ENCODE measurements at regions not wholly inside any gene's neighbourhood (a gene's known extent, or its start where the extent isn't known, plus 50 kb on each side); places are given as distances from the start of the nearest gene placed in this dataset.

DNA sequence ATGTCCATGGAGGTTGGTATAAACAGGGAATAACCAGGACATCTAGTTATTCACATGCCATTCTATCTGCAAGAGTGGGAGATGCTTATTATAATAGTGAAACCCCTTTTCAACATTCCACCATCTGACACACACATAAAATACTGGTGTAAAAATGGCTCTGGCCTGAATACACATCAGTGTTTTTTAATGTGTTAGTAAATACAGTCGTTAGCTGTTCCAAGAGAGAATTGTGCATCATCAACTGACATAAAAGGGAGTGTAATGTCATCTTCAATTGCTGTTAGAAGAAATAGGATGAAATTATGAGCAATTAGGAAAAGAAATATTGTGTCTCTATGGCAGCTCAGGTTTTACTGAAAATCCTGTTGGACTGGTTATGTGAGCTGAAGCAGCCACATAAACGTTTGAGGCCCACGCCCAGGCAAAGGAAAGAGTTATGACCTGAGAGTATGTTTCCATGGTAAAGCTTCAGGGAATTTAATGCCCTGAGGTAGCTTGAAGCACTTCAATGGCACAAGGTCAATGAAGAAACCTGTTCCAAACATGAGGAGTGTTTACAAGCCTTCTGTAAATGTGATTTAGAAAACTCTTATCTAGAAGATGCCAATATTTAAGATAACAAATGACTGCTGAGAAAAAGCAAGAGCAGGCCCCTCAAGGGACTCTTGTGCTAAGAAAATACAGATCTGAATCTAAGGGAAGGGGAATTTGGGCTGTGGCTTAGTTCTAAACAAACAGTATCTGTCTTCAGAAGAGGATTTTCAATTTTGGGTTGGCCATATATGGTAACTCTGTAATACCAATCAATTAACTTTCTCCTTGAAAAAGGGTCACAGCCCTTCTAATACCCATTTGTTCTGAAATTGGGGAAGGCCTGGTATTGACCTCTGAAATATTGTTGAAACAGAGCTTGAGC is 384.3 kb downstream of the SEC16B start:
- no peak for DNase-seq (ENCODE audit: low read depth)

DNA sequence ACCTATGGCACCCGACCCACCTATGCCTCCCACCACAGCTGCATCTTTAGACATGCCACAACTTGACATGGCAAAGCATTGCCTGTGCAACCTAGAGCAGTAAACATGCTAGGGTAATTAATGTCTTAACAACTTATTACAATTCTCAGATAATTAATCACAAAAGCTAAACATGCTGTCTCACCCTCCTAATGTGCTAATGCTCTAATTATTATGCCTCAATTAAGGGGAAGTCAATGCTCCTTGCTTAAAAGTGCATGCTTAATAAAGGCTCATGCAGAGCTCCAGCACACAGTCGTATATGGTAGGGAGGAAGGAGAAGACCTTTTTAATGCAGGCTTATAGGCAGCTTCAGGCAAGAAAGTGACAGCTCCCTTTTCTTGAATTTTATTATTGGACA is 396.0 kb downstream of the SEC16B start:
- DNase-seq (ENCODE audit: low read depth), result no peak

DNA sequence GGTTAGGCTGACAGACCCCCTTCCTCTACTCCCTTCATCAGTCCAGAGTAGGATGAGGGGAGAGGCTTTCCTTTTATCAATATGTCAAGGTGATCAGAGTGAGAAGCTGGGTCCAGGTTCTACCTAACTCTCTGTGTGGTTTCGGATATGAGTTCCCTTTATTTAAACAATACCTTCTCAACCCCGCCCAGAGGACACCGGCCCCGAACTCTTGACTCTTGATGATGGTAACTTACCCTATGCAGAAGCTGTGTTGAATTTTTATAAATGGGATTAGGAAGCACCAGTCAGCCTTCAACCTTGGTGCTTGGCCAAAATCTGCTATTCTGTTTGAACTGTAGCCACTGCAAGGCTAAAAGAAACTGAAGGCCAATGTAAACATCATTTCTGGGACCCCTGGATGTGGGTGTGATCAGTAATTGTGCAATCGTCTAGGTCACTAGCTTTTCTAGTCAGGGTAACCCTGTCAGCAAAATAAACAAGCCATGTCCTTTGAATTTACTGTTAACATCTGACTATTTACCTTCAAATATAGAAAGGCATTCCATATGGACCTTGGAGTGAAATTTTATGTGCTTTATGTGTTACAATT is 398.3 kb downstream of the SEC16B start:
- DNase-seq (ENCODE audit: low read depth), result no peak

DNA sequence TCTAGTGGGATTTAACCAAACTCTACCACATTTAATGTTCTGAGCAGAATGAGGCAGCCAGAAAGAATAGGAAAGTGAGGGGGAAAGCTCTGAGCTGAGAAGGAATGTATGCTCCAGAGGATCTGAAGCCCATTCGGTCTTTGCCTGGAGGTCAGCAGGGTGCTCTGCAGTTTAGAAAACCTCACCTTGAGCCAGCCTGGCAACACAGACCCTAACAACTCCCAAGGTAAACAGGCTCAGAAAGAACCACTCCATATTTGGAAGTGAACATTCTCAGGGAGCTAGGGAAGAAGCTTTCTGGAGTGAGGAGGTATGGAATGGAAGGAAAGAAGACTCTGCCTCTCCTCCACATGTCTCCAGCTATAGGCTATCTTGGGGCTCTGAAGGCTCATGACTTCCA is 398.8 kb downstream of the SEC16B start:
- no peak for DNase-seq (ENCODE audit: low read depth)

DNA sequence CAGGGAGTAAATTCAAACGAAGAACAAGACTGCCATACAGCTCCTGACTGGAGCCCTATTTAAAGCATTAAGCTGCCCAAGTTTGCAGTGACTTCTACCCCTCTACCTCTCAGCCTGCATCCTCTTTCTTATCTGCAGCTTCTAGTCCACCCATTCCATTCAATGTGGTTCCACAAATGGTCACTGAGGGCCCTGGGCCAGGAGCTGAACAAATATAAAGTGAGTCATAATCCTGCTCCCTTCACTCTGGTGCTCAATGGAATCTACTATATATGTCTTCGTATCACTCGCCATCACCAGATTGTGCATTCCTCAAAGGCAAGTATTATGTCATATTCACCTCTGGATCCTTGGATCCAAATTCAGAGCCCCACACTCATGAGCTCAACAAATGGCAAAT is 398.7 kb downstream of the BRINP2 start:
- no peak for DNase-seq (ENCODE audit: low read depth)

DNA sequence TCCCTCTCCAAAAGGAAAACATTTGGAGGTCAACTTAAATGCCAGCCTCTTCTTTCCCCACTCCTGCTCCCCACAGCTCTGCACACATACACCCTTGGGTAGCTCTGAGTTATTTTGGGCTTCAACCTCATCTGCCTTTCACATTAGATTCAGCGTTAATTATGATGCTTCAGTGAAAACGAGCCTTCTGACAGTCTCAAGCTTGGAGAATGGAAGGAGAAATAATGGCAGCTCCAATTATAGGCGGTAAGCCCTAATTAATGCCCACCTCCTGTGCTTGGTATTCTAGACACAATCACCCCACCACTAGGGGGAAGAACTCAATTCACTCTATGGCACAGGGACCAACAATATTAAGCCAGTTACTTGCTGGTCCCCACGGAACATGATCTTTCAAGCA is 397.9 kb downstream of the BRINP2 start:
- DNase-seq (ENCODE audit: low read depth), result no peak

DNA sequence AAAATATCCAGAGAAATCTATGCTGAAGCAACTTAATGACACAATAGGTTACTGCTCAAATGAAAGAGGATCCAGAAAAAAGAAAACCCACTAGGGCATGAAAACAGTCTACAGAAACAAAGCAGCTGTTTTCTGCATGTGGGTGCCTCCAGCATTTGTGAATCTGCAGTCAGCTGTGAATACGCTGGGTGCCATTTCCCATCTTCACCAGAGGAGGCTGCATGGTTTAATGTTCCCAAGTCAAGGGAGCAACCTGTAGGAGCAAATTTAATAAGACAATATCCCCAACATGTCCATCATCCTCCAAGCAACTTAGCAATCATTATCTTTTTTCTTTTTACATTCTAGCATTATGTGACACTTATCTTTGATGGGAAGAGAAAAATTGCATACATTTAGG is 396.6 kb downstream of the BRINP2 start:
- no peak for DNase-seq (ENCODE audit: low read depth)

DNA sequence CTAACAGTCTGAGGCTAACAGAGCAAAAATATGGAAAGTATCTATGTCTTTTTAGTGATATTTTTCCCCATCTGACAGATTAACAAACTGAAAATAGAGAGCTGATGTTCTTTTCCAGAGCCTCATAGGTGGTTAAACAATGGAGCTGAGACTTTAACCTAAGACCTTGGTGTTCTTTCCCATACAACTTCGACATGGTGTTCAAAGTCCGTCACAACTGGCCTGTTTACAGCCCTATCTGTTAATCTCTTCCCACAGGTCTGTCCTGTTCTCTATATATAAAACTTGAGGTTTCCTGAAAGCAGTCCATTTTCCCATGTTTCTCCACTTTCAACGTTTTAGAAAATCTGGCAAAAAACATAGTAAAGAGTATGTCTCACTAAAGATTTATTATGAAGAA is 395.7 kb downstream of the BRINP2 start:
- DNase-seq (ENCODE audit: low read depth), result no peak

DNA sequence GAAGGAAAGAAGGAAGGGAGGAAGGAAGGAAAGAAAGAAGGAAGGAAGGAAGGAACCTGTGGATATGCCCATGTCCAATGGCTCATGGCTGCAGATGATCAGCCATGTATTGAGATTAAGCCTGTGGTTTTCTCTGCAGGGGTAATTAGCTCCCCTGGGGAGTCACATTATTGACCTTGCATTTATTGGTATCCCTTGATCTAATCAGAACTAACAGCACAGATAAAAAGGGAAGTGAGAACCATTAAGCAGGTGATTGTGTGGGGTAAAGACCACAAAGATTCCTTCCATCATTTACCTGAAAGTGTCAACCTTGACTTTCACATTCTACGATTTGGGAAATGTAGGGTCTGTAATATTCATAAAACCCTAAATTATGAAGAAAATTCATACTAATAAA is 390.7 kb downstream of the BRINP2 start:
- no peak for DNase-seq (ENCODE audit: low read depth)

DNA sequence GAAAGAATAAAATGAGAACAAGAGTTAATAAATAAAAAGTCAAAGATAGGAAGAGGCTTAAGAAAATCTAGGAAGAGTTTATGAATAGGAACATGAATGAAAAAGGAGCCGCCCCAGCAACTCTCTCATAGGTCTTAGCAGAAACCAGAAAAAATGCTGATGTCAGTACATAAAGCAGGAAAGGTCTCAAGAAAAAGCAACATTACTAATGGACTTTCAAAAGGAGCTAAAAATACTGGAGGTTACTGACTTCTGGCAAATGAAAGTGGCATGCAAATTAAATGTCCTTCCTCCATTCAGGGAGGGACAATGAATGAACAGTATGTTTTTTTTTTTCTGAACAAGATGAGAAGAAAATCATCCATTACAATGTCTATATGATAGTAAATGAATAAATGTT is 387.6 kb downstream of the BRINP2 start:
- no peak for DNase-seq (ENCODE audit: low read depth)

DNA sequence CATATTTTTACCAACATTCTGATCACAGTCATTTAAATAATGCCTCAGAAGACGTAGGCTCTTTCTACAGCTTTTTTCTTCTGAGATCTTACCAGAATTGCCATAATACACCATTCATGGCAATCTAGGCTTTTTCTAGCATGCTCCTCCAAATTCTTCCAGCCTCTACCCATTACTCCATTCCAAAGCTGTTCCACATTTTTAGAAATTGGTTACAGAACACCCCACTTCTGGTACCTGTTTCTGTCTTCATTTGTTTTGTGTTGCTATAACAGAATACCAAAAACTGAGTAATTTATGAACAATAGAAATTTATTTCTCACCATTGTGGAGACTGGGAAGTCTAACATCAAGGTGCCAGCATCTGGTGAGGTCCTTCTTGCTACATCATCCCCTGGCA is 385.4 kb downstream of the BRINP2 start:
- no peak for DNase-seq (ENCODE audit: low read depth)

DNA sequence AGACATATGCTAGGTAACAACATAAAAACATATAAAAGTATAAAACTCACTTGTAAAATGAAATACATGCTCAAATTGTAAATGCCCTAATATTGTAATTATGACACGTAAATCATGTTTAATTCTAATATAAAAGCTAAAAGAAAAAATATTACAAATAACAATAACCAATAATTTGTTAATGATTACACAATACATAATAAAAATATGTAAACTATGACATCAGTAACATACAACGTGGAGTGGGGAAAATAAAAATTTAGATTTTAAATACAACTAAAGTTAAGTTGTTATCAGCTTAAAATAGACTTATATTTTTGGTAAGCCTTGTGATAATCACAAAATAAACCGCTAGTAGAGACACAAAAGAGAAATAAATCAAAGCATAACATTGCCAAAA is 376.4 kb downstream of the BRINP2 start:
- DNase-seq (ENCODE audit: low read depth), result no peak

DNA sequence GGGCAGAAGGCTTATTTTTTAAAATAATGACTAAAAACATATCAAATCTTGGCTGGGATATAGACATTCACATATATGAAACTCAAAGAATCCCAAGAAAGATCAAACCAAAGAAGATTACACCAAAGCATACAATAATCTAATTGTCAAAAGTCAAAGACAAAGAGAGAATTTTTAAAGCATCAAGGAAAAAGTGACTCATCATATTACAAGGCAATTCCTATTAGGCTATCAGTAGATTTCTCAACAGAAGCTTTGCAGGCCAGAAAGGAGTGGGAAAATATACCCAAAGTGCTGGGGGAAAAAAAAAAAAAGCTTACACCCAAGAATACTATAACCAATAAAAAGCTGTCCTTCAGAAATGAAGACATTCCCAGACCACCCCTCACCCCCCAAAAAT is 375.6 kb downstream of the BRINP2 start:
- no peak for DNase-seq (ENCODE audit: low read depth)

DNA sequence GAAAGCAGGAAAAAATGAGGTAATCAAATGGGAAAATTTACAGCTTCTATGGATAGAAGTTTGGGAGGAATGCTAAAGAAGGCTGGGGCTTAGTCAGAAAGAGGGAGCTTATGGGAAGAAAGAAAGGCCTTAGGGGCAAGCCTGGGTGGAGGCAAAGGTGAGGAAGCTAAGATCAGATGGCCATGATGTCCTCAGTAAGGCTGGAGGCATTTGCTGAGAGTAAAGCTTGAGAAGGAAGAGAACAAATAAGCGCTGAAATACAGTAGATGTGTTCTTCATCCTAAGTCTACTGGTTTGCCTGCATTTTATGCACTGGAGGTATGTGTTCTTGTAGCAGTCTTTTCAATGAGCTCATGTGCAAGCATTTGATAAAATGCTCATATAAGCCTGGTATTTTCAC is 355.4 kb downstream of the BRINP2 start:
- DNase-seq (ENCODE audit: low read depth), result no peak

DNA sequence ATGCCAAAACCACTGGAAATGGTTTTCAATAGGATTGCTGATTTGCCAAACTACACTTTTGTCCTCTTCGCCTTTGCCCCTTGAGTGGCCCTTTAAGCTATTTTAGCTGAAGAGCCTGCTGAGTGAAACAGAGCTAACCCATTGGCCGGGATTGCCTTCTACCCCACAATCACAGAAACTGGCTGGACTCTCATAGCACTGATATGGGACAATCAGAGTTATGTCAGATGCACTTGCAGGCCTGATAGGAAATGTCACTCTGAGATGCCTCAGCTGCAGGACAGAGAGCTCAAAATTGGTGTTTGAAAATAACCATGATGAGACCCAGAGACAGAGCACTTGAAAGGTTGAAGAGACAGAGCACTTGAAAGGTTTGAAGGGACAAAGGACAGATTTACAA is 354.4 kb downstream of the BRINP2 start:
- DNase-seq (ENCODE audit: low read depth), result no peak

DNA sequence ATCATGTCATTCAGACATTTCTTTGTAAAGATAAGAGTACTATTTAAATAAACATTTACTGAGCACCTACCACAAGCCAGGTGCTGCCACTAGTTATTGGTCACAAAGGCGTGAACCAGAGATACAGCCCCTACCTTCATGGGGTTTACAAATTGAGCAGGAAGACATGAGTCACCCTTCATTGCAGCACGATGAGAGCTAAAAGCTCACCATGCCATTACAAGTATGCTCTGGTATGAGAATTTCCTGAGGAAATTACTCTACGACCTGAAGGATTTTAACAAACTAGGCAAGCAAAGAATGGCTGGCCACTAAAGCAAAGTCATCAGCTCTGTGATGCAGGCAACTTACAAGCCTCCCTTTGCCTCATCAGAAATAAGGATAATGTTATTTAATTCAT is 346.8 kb downstream of the BRINP2 start:
- no peak for DNase-seq (ENCODE audit: low read depth)

DNA sequence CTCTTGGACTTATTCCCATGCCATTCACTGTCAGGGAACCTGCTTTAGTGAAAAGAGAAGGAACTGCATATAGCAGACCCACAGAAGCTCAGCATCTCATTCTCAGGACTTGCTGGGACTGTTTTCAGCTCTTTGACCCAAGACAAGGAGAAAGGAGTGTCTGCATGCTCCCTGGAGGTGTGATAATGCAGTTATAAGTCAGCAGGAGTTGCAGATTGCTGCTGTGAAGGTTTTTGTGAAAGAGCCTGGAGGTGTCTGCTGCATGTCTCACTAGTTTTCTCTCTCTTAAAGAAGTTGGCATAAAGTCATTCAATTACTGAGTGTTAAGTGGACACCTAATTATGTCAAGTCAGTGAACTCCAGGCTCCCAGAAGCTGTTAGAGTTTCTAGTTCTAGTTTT is 343.4 kb downstream of the BRINP2 start:
- DNase-seq (ENCODE audit: low read depth), result no peak

DNA sequence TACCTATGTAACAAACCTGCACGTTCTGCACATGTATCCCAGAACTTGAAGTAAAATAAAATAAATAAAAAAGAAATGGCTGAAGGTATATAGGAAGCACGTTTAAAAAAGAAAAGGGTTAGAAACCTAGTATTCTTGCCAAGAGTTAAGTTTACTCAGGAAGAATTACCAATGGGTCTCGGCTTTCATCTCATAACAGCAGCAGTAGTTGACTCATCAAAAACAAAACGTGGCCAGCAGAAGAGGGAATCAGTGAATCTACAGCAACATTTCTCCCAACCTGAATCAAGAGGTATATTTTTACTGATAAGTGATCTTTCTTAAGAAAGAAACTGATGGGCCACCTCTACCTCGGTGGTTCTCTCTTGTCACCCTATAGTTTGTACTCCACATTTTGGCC is 340.3 kb downstream of the BRINP2 start:
- DNase-seq (ENCODE audit: low read depth), result no peak

DNA sequence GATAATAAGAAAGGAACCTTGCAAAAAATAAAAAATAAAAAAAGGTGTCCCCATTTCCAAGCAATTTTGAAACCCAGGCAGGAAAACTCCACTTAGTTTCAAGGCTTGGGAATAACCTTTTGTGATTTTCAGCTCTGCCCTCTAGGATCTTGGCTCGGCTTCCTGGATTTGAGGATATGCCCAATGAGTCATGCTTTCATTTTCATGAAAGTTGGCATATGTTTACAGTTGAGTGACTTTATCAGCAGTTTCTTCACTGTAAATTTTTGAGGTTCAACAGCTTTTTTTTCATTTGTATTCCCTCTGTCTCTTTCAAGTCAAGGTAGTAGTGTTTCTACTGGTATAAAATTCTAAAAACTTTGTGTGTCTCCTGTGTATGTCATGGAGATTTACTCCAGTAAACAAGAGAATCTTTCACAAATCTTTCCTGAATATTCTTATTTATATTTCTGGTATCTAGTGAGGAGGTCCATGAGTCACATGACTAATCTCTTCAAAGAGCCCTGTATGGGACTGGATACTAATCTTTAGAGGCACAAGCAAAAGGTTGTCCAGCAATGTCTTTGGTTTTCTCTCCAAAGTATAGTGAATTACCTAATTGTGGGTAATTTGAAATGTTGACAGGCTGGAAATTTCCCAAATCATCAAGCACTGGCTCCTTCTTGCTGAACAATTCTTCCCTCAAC is 335.3 kb downstream of the BRINP2 start:
- no peak for DNase-seq (ENCODE audit: low read depth)

DNA sequence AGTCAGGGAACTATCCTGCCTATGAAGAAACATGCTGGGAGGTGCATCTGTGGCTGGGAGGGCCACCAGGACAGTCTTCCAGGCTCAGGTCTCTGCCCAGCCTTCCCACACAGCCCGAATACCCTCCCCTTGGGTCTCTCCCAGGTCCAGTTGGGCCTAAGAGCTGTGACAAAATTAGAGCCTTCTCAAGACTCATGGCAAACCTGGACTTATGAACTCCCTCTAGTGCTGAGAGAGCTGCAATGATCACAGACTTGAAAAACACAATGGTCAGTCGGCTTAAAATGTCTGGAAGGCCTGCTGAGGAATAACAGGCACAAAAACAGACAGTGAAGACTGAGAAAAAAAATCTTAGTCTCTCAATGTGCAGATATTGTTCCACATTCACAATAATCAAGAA is 325.1 kb downstream of the BRINP2 start:
- no peak for DNase-seq (ENCODE audit: low read depth)

DNA sequence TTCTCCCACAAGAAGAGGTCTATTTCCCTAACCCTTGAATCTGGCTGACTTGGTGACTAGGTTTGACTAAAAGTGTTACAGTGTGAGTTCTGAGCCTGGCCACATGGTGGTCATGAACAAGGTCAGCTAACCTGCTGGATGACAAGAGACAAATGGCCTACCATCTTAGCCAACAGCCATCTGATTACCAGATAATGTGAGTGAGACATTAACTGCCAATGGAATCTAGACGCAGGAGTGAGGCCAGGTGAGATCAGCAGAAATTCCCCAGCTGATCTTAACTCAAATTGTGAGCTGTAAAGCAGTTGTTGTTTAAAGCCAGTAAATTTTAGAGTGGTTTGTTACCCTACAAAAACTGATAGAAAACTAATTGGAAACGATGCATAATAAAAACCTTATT is 320.0 kb downstream of the BRINP2 start:
- no peak for DNase-seq (ENCODE audit: low read depth)

DNA sequence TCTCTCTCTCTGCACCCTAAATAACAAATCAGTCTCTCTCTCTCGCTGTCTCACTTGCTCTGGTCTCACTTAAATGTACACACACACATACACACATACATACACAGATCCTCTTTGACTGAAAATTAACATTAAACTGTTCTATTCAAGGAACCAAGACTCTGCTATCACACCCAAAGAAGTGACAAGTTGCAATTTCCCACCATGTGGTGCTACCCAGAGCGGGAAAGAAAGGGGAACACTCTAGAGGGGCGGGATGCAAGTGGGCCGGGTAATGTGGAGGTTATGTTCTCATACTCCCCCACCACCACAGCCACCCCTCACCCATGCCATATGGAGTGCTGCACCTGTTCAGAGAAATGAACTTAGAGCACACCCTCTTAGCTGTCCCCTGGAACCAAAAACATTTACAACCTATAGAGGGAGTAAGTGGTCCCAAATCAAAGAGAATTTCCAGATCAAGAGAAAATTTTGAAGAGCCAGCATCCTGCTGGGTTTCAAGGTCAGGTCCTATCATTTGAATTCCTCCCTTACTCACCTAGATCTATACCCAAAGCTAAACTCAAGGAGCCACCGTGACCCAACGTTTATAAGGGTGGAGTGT is 319.4 kb downstream of the BRINP2 start:
- no peak for DNase-seq (ENCODE audit: low read depth)

DNA sequence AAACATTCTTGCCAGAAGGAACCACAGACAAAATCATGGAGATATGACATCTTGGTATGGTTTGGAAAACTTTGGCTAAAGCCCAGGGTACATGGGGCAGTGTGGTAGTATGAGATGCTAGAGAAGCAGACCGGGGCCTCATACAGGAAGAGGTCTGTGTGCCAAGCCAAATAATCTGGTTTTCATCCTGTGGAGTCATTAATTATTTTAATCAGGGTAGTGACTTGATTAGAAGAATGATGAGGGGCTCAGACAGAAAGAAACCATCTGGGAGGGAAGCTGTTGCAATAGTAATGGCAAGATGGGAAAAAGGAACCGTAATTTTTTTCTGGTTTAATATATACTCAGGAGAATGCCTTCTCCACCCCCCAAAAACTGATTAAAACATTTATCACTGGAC is 318.0 kb downstream of the BRINP2 start:
- no peak for DNase-seq (ENCODE audit: low read depth)

Measured in forelimb muscle (tissue), 1 donor.